ENCODE measurements at regions not wholly inside any gene's neighbourhood (a gene's known extent, or its start where the extent isn't known, plus 50 kb on each side); places are given as distances from the start of the nearest gene placed in this dataset.

DNA sequence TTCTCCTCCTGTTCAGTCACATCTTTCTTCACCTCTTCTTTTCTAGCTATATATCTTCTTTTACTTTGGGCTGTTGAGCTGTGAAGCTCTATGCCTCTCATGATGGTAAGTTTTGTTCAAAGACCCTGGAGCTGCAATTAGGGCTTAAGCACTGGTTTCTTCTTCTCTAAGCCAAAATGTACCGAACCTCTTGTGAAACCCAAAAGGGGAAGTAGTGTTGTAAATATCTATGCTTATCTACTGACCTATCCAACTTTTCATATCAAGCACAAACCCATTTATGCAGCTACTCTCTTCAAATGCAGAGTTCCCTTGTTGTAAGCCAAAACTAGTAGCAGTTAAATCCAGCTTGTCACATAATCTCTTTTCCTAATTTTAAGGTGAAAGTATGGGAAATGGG is 123.6 kb upstream of the CD96 start:
- WGBS, 2 experiments (ENCODE audit: extremely low coverage in 1 of 2, insufficient coverage in 1 of 2, insufficient read length in 1 of 2, insufficient replicate concordance in 2 of 2, low coverage in 1 of 2, low lambda C conversion rate in 2 of 2, missing lambda C conversion rate in 1 of 2): 84% methylated on average over 1 of the region's 1 CpG; no CpG with 5 or more reads in 1 of the 2 experiments
- Histone ChIP-seq H4K5ac (ENCODE audit: insufficient read length, low read depth, low read length) (no peak overlapping the region), H3K79me2 (ENCODE audit: control insufficient read depth in 1 of 2, insufficient read depth in 2 of 2, low read length in 2 of 2) (no peaks in the 10 kb centered on the region), H2AFZ (ENCODE audit: low read length) (no peak overlapping the region; the same call in 1 of the 2 replicates), H3K4me3 (ENCODE audit: extremely low read depth in 1 of 4, insufficient read depth in 2 of 4, low read depth in 3 of 4, low read length in 4 of 4) (no peak overlapping the region), H2AK5ac (ENCODE audit: low read depth, low read length) (no peak overlapping the region), H3K27me3 (replicated peaks in 1 of 4; ENCODE audit: control insufficient read depth in 3 of 4, extremely low read depth in 1 of 4, insufficient read depth in 3 of 4, low read length in 3 of 4) (no peaks in the 10 kb centered on the region), H3K4me1 (replicated peaks in 1 of 4; ENCODE audit: control insufficient read depth in 3 of 4, insufficient read depth in 4 of 4, low read length in 3 of 4) (no peaks in the 10 kb centered on the region), H3K23ac (ENCODE audit: insufficient read length) (no peak overlapping the region), H2BK120ac (replicated peaks; ENCODE audit: low read depth, low read length) (no peak overlapping the region), H3K36me3 (ENCODE audit: control insufficient read depth in 2 of 4, insufficient read depth in 4 of 4, low read length in 3 of 4) (no peaks in the 10 kb centered on the region), H2BK5ac (ENCODE audit: low read depth, low read length) (no peak overlapping the region), H3K4ac (replicated peaks; ENCODE audit: insufficient read length, low read depth, low read length) (no peak overlapping the region), H3K4me2 (ENCODE audit: insufficient read depth in 1 of 2, low read depth in 2 of 2, low read length in 2 of 2) (no peak overlapping the region), H2BK12ac (ENCODE audit: low read depth, low read length) (no peak overlapping the region), H4K20me1 (replicated peaks in 1 of 2; ENCODE audit: control insufficient read depth in 1 of 2, insufficient read depth in 2 of 2, low read length in 2 of 2) (no peaks in the 10 kb centered on the region), H2BK15ac (ENCODE audit: low read length) (no peak overlapping the region), H4K8ac (ENCODE audit: extremely low read depth, insufficient read depth, low read length) (no peak overlapping the region), H3K27ac (ENCODE audit: low read depth, low read length) (no peak overlapping the region), H3K18ac (ENCODE audit: extremely low read depth, low read length) (no peak overlapping the region), H3K23me2 (ENCODE audit: low read depth, low read length) (no peaks in the 10 kb centered on the region), H3K79me1 (ENCODE audit: low read depth, low read length) (no peaks in the 10 kb centered on the region), H4K91ac (replicated peaks; ENCODE audit: insufficient read length, low read length) (no peak overlapping the region), H2BK20ac (ENCODE audit: low read length) (no peak overlapping the region), H3K56ac (replicated peaks; ENCODE audit: insufficient read length, low read depth, low read length) (no peak overlapping the region), H3K14ac (ENCODE audit: insufficient read length) (no peak overlapping the region), H3K9ac (replicated peaks in 1 of 4; ENCODE audit: extremely low read depth in 1 of 4, low read depth in 3 of 4, low read length in 3 of 4) (no peak overlapping the region), H3K9me3 (ENCODE audit: insufficient read depth in 2 of 2, low read depth in 1 of 2, low read length in 1 of 2) (no peaks in the 10 kb centered on the region)
- FAIRE-seq (no peak), DNase-seq (ENCODE audit: low read depth in 1 of 2, low spot score in 2 of 2) (no peak)
- ChIA-PET POLR2A (ENCODE audit: partially characterized antibody) (no interaction called here), CTCF (ENCODE audit: partially characterized antibody) (interaction anchor here (0.6 to 1.3 kb wide), 4 partner anchors 9 to 230 kb away, joined by 3 to 4 read pairs (median 3); no protein-coding TSS in a partner anchor)
- TF ChIP-seq SP1 (IDR thresholded peaks at IDR 0.05; ENCODE audit: low read depth, low read length) (no peak), EP300 (IDR thresholded peaks at IDR 0.05; ENCODE audit: borderline replicate concordance in 1 of 2, low read depth in 2 of 2, low read length in 2 of 2) (no peak), CREB1 (IDR thresholded peaks at IDR 0.05) (no peak), TBP (IDR thresholded peaks at IDR 0.05; ENCODE audit: low read depth, low read length) (no peak)

Data from H1 (cell line).